Panc1 (cell line): ENCODE measurements at regions not wholly inside any gene's neighbourhood (a gene's known extent, or its start where the extent isn't known, plus 50 kb on each side); places are given as distances from the start of the nearest gene placed in this dataset.

Source experiments
- ATAC-seq: fragments of 200-7000 bp; cut with Tn5 transposase; 2 replicates; pipeline ENCODE4 v1.9.1; 2020; ENCODE audit warnings: mild to moderate bottlenecking, moderate library complexity
- BruUV-seq: library from RNA; stranded (reverse); fragments of 400-500 nt; replicated peaks from 2 replicates; lab custom pipeline; 2021; lab: Mats Ljungman, UMichigan
- CTCF ChIA-PET: fragments of 300-600 bp; sonication (Branson Sonifier 250); formaldehyde crosslinking; loops from one replicate; lab custom pipeline; 2022; ENCODE audit warnings: antibody characterized with exemption; lab: Charles Lee
- POLR2A ChIA-PET: fragments of 300-600 bp; sonication (Branson Sonifier 250); formaldehyde crosslinking; loops from one replicate; lab custom pipeline; 2022; ENCODE audit warnings: antibody characterized with exemption; lab: Charles Lee
- DNase-seq: peaks from one replicate; pipeline ENCODE4 v3.0.0-alpha.2; 2010; ENCODE audit warnings: low read depth, low spot score
- H3K27ac ChIP-seq: 2 replicates; pipeline ENCODE4 v1.5.1; 2011; ENCODE audit warnings: mild to moderate bottlenecking, low read length, inconsistent platforms
- H3K27me3 ChIP-seq: fragments of 200-500 bp; sonication (Bioruptor generic); 2 replicates; pipeline ENCODE4 v1.6.0; 2014; ENCODE audit warnings: low read length, inconsistent platforms; ENCODE audit not compliant: control insufficient read depth, insufficient read depth
- H3K36me3 ChIP-seq: fragments of 200-500 bp; sonication (Bioruptor generic); 2 replicates; pipeline ENCODE4 v1.5.1; 2014; ENCODE audit warnings: inconsistent platforms, mild to moderate bottlenecking, low read length, moderate library complexity; ENCODE audit not compliant: control insufficient read depth, insufficient read depth
- H3K4me1 ChIP-seq: 2 replicates; pipeline ENCODE4 v1.5.1; 2011; ENCODE audit warnings: inconsistent platforms, mild to moderate bottlenecking, low read length, moderate library complexity; ENCODE audit not compliant: control insufficient read depth, insufficient read depth
- H3K4me3 ChIP-seq, 2 experiments: 2 replicates each; pipeline ENCODE4 v1.5.1; 2011 to 2012; ENCODE audit warnings: low read depth in 2 of 2, low read length in 2 of 2, mild to moderate bottlenecking in 2 of 2, inconsistent platforms in 1 of 2, moderate library complexity in 1 of 2
- H3K9me3 ChIP-seq: fragments of 200-500 bp; sonication (Bioruptor generic); 2 replicates; pipeline ENCODE4 v1.5.1; 2014; ENCODE audit warnings: low read depth, mild to moderate bottlenecking, inconsistent platforms, low read length, moderate library complexity; ENCODE audit not compliant: control insufficient read depth, insufficient read depth
- CTCF ChIP-seq: fragments of 450-650 bp; IDR thresholded peaks from 2 replicates; pipeline ENCODE4 v1.5.1; 2017; ENCODE audit warnings: mild to moderate bottlenecking
- POLR2AphosphoS5 ChIP-seq: IDR thresholded peaks from 2 replicates; pipeline ENCODE4 v1.6.1; 2012; ENCODE audit warnings: mild to moderate bottlenecking, low read depth, low read length, moderate library complexity
- REST ChIP-seq, 2 experiments: IDR thresholded peaks; 2 replicates each; pipeline ENCODE4 v1.6.1; 2011 to 2012; ENCODE audit warnings: low read depth in 2 of 2, control low read depth in 1 of 2, low read length in 1 of 2, mild to moderate bottlenecking in 1 of 2, moderate library complexity in 1 of 2; ENCODE audit not compliant: insufficient read depth in 1 of 2
- SIN3A ChIP-seq: IDR thresholded peaks from 2 replicates; pipeline ENCODE4 v1.6.1; 2012; ENCODE audit warnings: low read depth, mild to moderate bottlenecking, low read length, moderate library complexity, borderline replicate concordance; ENCODE audit not compliant: insufficient read depth
- TCF7L2 ChIP-seq: IDR thresholded peaks from 2 replicates; pipeline ENCODE4 v1.6.1; 2011; ENCODE audit warnings: mild to moderate bottlenecking, low read depth, low read length, inconsistent platforms
- in situ Hi-C: cut with HindIII; loops from 2 replicates; pipeline ENCODE4 v1.10.0; 2016; ENCODE audit warnings: low sequenced_read_pairs, low pct_unique_long_range_greater_than_20kb
- intact Hi-C: fragments of 100-400 bp; cut with micrococcal nuclease; formaldehyde crosslinking; loops from one replicate; pipeline ENCODE4 v1.10.0; 2022; ENCODE audit not compliant: unreplicated experiment

DNA sequence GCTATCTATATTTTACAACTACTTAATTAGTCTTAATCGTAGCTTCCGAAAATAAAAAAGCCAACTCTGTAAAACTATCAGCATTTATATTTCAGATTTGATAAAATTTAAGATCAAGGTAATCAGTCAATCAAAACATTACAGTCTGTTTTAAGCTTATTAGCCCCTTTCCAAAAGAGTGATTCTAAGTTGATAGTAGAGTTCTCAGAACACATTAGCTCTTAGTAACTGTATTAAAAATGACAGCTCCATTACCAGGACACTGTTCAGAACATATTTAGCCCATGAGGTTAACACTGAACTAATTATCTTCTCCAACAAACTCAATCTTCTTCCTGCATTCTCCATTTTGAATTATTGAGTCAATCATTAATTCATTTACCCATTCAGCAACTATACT lies 110.3 kb upstream of the PALS2 start:
- Histone ChIP-seq H3K27ac (no peak overlapping the region), H3K9me3 (no peaks in the 10 kb centered on the region), H3K4me1 (no peaks in the 10 kb centered on the region), H3K27me3 (peaks cover 9% of the 10 kb centered on the region), H3K4me3 (no peak overlapping the region), H3K36me3 (no peaks in the 10 kb centered on the region)
- in situ Hi-C loops (no loop called here), intact Hi-C loops (no loop called here)
- no TSS peak for BruUV-seq
- ATAC-seq: no peak
- DNase-seq: no peak
- ChIA-PET POLR2A (no interaction called here), CTCF (no interaction called here)
- TF ChIP-seq POLR2AphosphoS5 (no peak), TCF7L2 (no peak), SIN3A (no peak), CTCF (no peak), REST (IDR thresholded peaks at IDR 0.05; ENCODE audit: insufficient read depth in 1 of 2, low read depth in 2 of 2, low read length in 1 of 2) (no peak)

DNA sequence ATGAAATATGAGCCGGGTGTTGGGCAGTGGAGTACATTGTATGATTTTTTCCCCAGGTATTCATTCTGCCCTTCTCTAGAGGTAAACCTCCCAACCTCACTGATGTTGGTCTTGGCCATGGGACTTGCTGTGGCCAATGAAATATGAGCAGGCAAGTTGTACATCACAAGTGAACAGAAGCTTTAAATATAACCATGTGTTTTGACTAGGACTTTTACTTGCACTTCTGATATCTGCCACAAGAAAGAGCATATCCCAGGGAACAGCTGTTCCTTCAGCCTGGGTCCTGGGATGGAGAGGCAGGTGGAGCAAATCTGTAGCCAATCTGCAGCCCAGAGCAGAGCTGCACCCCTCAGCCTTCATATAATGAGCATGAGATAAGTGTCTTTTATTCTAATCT lies 109.8 kb upstream of the PALS2 start:
- intact Hi-C loops (no loop called here), in situ Hi-C loops (no loop called here)
- Histone ChIP-seq H3K36me3 (no peaks in the 10 kb centered on the region), H3K4me1 (no peaks in the 10 kb centered on the region), H3K4me3 (no peak overlapping the region), H3K27me3 (peaks cover 9% of the 10 kb centered on the region), H3K27ac (no peak overlapping the region), H3K9me3 (no peaks in the 10 kb centered on the region)
- DNase-seq (no peak), ATAC-seq (no peak)
- ChIA-PET CTCF (no interaction called here), POLR2A (no interaction called here)
- no peak for TF ChIP-seq TCF7L2
- no peak for TF ChIP-seq SIN3A
- no peak for TF ChIP-seq POLR2AphosphoS5
- no peak for TF ChIP-seq REST (IDR thresholded peaks at IDR 0.05; ENCODE audit: insufficient read depth in 1 of 2, low read depth in 2 of 2, low read length in 1 of 2)
- TF ChIP-seq CTCF: no peak
- BruUV-seq: no TSS peak
